Adrenal gland (tissue), 9 donors: ENCODE measurements at regions not wholly inside any gene's neighbourhood (a gene's known extent, or its start where the extent isn't known, plus 50 kb on each side); places are given as distances from the start of the nearest gene placed in this dataset.

Source experiments
- DNase-seq, 7 donors: peaks; one replicate each; pipeline ENCODE4 v3.0.0-alpha.2; 2019 to 2020
- H3K27ac ChIP-seq, 5 donors: fragments of 200-600 bp; sonication (generic) in 4 of 5; 1 replicate in 3 of 5; 2 replicates in 2 of 5; pipeline versions ENCODE4 v1.5.1 to v1.8.0; 2016 to 2020; ENCODE audit warnings: mild to moderate bottlenecking in 1 of 5
- H3K27me3 ChIP-seq: fragments of 200-600 bp; 2 replicates; pipeline ENCODE4 v1.8.0; 2021
- H3K36me3 ChIP-seq, 2 donors: fragments of 200-600 bp; replicated peaks in 1 of 2; 1 replicate in 1 of 2; 2 replicates in 1 of 2; pipeline versions ENCODE4 v1.5.1 to v1.8.0; 2018 to 2022
- H3K4me1 ChIP-seq, 2 donors: fragments of 200-600 bp; replicated peaks in 1 of 2; 1 replicate in 1 of 2; 2 replicates in 1 of 2; pipeline versions ENCODE4 v1.5.1 to v1.8.0; 2018 to 2021
- H3K4me3 ChIP-seq, 4 donors: fragments of 200-600 bp; sonication (generic) in 3 of 4; one replicate each; pipeline ENCODE4 v1.5.1; 2016 to 2018
- H3K9me3 ChIP-seq, 3 donors: fragments of 200-600 bp; sonication (generic) in 1 of 3; replicated peaks in 1 of 3; 1 replicate in 2 of 3; 2 replicates in 1 of 3; pipeline versions ENCODE4 v1.5.1 to v1.8.0; 2016 to 2021
- CTCF ChIP-seq, 6 experiments: fragments of 450-650 bp in 4 of 6; fragments of 200-600 bp in 2 of 6; sonication (generic) in 1 of 6; IDR thresholded peaks; 1 replicate in 5 of 6; 2 replicates in 1 of 6; pipeline versions ENCODE4 v1.5.1 to v1.8.0; 2016 to 2021; ENCODE audit warnings: antibody characterized with exemption in 6 of 6, mild to moderate bottlenecking in 2 of 6, moderate library complexity in 1 of 6
- POLR2A ChIP-seq, 2 donors: fragments of 450-650 bp; IDR thresholded peaks; one replicate each; pipeline ENCODE4 v1.6.1; 2017; ENCODE audit warnings: antibody characterized with exemption in 2 of 2, mild to moderate bottlenecking in 2 of 2, moderate library complexity in 1 of 2
- WGBS, 4 donors: extraction: QIAGEN DNeasy Blood & Tissue Kit in 2 of 4; methylation state at CpG; one replicate each; pipeline versions ENCODE4 v1.1.5 to v1.1.7; 2013 to 2017; 5-methylcytosine and 5-hydroxymethylcytosine counted together
- intact Hi-C, 2 donors: fragments of 100-400 bp; cut with DNase I; formaldehyde crosslinking; loops; one replicate each; pipeline versions ENCODE4 v1.14.1 to v1.15.0; 2022 to 2023
- donor health status: healthy with polysubstance abuse.
- donor health status: Bipolar disorder and iron deficiency.
- donor health status: DM: yes; HTN: yes; CAD: no.
- donor health status: DM: no; HTN: no; CAD: no.
- donor health status: DM: no; HTN: no; CAD: no.

- intact Hi-C loops: loop anchor here in 1 of 2 donors (10.0 kb wide), 1 partner anchor 216 kb away; no protein-coding TSS in a partner anchor
- TF ChIP-seq POLR2A (IDR thresholded peaks at IDR 0.05) (no peak), CTCF (IDR thresholded peaks at IDR 0.05) (no peak)
- DNase-seq: no peak
Measured at GRCh38 chr2:18741191-18741590, 151.8 kb upstream of the NT5C1B start.

GRCh38 chr2:18740474-18740881 lies 151.1 kb upstream of the NT5C1B start:
- intact Hi-C loops: loop anchor here in 1 of 2 donors (10.0 kb wide), 1 partner anchor 216 kb away; no protein-coding TSS in a partner anchor
- no peaks in the 10 kb centered on the region for H3K36me3 ChIP-seq
- no peaks in the 10 kb centered on the region for H3K9me3 ChIP-seq
- H3K27ac ChIP-seq: no peak overlapping the region
- WGBS, 4 donors: 74 to 80% (median 77%) methylated on average over 7 of the region's 7 CpGs
- H3K4me3 ChIP-seq: no peak overlapping the region
- H3K27me3 ChIP-seq: no peaks in the 10 kb centered on the region
- H3K4me1 ChIP-seq: no peaks in the 10 kb centered on the region
- DNase-seq: no peak
- TF ChIP-seq CTCF (IDR thresholded peaks at IDR 0.05): no peak
- no peak for TF ChIP-seq POLR2A (IDR thresholded peaks at IDR 0.05)

More at GRCh38 chr2:18741191-18741590, 151.8 kb upstream of the NT5C1B start:
- Histone ChIP-seq H3K27me3 (no peaks in the 10 kb centered on the region), H3K4me1 (no peaks in the 10 kb centered on the region), H3K36me3 (no peaks in the 10 kb centered on the region), H3K9me3 (no peaks in the 10 kb centered on the region), H3K27ac (no peak overlapping the region), H3K4me3 (no peak overlapping the region)

GRCh38 chr2:18731666-18732065 lies 142.3 kb upstream of the NT5C1B start:
- H3K4me1 ChIP-seq: no peaks in the 10 kb centered on the region
- DNase-seq: no peak
- TF ChIP-seq POLR2A (IDR thresholded peaks at IDR 0.05) (no peak), CTCF (IDR thresholded peaks at IDR 0.05) (no peak)
- no peaks in the 10 kb centered on the region for H3K9me3 ChIP-seq
- H3K36me3 ChIP-seq: no peaks in the 10 kb centered on the region
- 90 to 97% (median 94%) methylated on average over 2 of the region's 2 CpGs for WGBS, 4 donors
- H3K27me3 ChIP-seq: no peaks in the 10 kb centered on the region
- intact Hi-C loops: no loop called here
- H3K27ac ChIP-seq: no peak overlapping the region
- no peak overlapping the region for H3K4me3 ChIP-seq

DNA sequence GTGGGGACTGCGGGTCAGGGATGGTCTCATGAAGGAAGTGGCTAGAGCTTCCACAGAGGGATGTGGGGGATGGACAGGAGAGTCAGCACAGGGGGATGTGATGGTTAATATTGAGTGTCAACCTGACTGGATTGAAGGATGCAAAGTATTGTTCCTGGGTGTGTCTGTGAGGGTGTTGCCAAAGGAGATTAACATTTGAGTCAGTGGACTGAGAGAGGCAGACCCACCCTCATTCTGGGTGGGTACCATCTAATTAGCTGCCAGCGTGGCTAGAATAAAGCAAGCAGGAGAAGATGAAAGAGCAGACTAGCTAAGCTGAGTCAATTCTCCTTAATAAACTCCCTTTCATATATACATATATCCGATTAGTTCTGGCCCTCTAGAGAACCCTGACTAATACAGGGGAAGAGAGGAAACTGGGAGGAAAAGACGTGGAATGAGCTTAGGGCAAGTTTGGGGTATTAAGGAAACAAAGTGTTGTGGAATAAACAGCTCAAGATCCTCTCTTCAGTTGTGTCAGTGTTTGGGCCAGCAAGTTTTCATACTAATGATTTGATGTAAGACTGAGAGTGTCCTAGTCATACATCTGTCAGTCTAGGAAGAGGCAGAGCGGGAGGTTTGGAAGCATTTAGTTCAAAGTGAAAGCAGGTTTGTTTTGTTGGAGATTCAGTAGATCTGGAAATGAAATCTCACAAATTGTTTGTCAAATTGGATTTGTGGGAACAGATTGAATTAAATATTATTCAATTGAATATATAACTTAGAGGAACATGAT lies 135.2 kb upstream of the NT5C1B start:
- Histone ChIP-seq H3K4me3 (no peak overlapping the region), H3K4me1 (no peaks in the 10 kb centered on the region), H3K27ac (no peak overlapping the region), H3K27me3 (no peaks in the 10 kb centered on the region), H3K36me3 (no peaks in the 10 kb centered on the region), H3K9me3 (no peaks in the 10 kb centered on the region)
- WGBS, 4 donors: 82 to 88% (median 84%) methylated on average over 5 of the region's 5 CpGs
- intact Hi-C loops: no loop called here
- DNase-seq: no peak
- TF ChIP-seq POLR2A (IDR thresholded peaks at IDR 0.05): no peak

DNA sequence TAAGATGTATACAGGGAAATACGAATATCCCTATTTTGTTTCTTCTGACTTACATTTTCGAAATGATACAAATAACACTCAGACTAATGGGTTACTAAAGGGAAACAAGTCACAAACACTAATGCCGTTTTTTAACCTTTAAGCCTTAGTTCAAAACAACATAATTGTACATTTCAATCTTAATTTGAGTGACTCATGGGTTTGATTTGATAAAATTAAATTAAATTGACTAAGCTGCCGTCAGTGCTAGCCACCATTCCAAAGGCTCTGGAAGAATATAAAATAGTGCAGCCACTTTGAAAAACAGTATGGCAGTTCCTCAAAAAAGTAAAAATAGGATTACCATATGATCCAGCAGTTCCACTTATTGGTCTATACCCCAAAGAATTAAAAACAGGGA lies 133.8 kb upstream of the NT5C1B start:
- no peak for DNase-seq
- TF ChIP-seq POLR2A (IDR thresholded peaks at IDR 0.05) (no peak), CTCF (IDR thresholded peaks at IDR 0.05) (no peak)
- no peaks in the 10 kb centered on the region for H3K36me3 ChIP-seq
- no peaks in the 10 kb centered on the region for H3K9me3 ChIP-seq
- intact Hi-C loops: no loop called here
- no peaks in the 10 kb centered on the region for H3K4me1 ChIP-seq
- no peak overlapping the region for H3K27ac ChIP-seq
- H3K4me3 ChIP-seq: no peak overlapping the region
- 79 to 92% (median 85%) methylated on average over 4 of the region's 4 CpGs for WGBS, 4 donors
- no peaks in the 10 kb centered on the region for H3K27me3 ChIP-seq
